ENCODE measurements at regions not wholly inside any gene's neighbourhood (a gene's known extent, or its start where the extent isn't known, plus 50 kb on each side); places are given as distances from the start of the nearest gene placed in this dataset.
A peak's percentile ranks its signal among the peaks of the same experiment; 100 is the strongest.

DNA sequence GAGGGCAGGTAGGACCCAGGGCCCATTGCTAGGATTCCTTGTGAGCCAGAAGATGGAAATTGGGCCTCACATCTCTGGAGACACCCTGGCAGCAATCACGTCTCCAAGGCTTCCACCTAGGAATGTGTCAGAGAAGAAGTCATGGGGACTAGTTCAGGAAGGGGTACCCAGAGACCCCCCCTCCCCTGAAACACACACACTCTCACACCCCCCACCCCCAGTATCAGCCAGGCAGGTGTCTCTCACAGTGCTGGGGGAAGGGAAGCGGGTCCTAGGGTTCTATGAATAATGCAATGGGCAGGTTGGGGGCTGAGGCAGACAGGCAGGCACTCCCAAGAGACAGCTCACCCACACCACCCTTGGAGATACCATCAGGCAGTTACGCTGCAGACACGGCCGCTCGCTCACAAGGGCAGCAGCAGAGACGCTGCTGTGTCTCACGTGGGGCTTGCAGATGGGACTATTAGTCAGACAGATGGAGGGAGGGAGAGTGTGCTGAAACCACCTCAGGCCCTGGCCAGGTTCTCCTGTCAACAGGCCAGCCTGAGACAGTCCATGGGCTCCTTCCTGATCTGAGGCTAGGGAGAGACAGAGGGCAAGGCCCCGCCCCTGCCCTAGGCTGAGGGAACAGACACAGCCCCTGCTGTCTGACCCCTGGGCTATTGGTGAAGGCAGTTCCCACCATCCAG is 134.6 kb downstream of the CYP26B1 start:
- H3K9me3 ChIP-seq (replicated peaks; ENCODE audit: control insufficient read depth, insufficient read depth, low read depth, low read length) = no peaks in the 10 kb centered on the region
- H3K36me3 ChIP-seq (ENCODE audit: control insufficient read depth, insufficient read depth, low read length) = no peaks in the 10 kb centered on the region
- H3K4me2 ChIP-seq (ENCODE audit: insufficient read depth, low read length) = no peak overlapping the region
- no peak overlapping the region for H3K9ac ChIP-seq (ENCODE audit: insufficient read depth in 1 of 2, low read depth in 2 of 2, low read length in 2 of 2)
- FAIRE-seq (no peak), DNase-seq (ENCODE audit: extremely low read depth in 1 of 4, low spot score in 3 of 4) (peak in 1 of 4 experiments; percentile 6), ATAC-seq (no peak; the same call in 1 of the 3 replicates)
- no peak overlapping the region for H2AFZ ChIP-seq (ENCODE audit: low read depth, low read length)
- no peaks in the 10 kb centered on the region; a peak in 2 of 5 replicates for H3K4me1 ChIP-seq (replicated peaks in 1 of 2; ENCODE audit: control insufficient read depth in 2 of 2, insufficient read depth in 2 of 2, low read length in 2 of 2)
- H3K27ac ChIP-seq (ENCODE audit: extremely low read depth, low read depth, low read length) = no peak overlapping the region
- H4K20me1 ChIP-seq (replicated peaks; ENCODE audit: control insufficient read depth, insufficient read depth, low read length) = peaks cover 4% of the 10 kb centered on the region; the same call in 1 of the 2 replicates
- no TSS peak for BruUV-seq (replicated peaks)
- intact Hi-C loops (cut with micrococcal nuclease) = no loop called here
- peaks cover 4 to 25% of the 10 kb centered on the region in 2 experiments; a peak in 4 of 5 replicates for H3K27me3 ChIP-seq (ENCODE audit: control insufficient read depth in 2 of 2, insufficient read depth in 2 of 2, low read length in 2 of 2)
- H3K79me2 ChIP-seq (ENCODE audit: control insufficient read depth, insufficient read depth, low read length) = no peaks in the 10 kb centered on the region
- no peaks in the 10 kb centered on the region for H3K9me1 ChIP-seq (ENCODE audit: control insufficient read depth, insufficient read depth, low read length)
- 5% methylated on average over 8 of the region's 9 CpGs for WGBS (ENCODE audit: insufficient coverage, low coverage, missing lambda C conversion rate)
- no peak overlapping the region for H3K4me3 ChIP-seq
- TF ChIP-seq ZNF121 (CRISPR knock-in tag; conservative IDR thresholded peaks at IDR 0.05) (no peak), HMG20B (CRISPR knock-in tag; IDR thresholded peaks at IDR 0.05) (no peak), FOXP1 (CRISPR knock-in tag; IDR thresholded peaks at IDR 0.05) (no peak), MECOM (CRISPR knock-in tag; IDR thresholded peaks at IDR 0.05) (no peak), ARID1B (IDR thresholded peaks at IDR 0.05) (no peak), ZNF75A (CRISPR knock-in tag; IDR thresholded peaks at IDR 0.05) (no peak), FOSL1 (tag; conservative IDR thresholded peaks at IDR 0.05) (peak; percentile 59; the same call in 1 of the 2 replicates), BHLHE40 (IDR thresholded peaks at IDR 0.05; ENCODE audit: low read length) (peak; percentile 59), NR2F6 (CRISPR knock-in tag; IDR thresholded peaks at IDR 0.05) (no peak), KDM2B (CRISPR knock-in tag; IDR thresholded peaks at IDR 0.05) (no peak)
- TF ChIP-seq, protein P1, sequence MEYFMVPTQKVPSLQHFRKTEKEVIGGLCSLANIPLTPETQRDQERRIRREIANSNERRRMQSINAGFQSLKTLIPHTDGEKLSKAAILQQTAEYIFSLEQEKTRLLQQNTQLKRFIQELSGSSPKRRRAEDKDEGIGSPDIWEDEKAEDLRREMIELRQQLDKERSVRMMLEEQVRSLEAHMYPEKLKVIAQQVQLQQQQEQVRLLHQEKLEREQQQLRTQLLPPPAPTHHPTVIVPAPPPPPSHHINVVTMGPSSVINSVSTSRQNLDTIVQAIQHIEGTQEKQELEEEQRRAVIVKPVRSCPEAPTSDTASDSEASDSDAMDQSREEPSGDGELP (CRISPR knock-in tag; IDR thresholded peaks at IDR 0.05; ENCODE audit: borderline replicate concordance) = no peak
- TF ChIP-seq, protein P2, sequence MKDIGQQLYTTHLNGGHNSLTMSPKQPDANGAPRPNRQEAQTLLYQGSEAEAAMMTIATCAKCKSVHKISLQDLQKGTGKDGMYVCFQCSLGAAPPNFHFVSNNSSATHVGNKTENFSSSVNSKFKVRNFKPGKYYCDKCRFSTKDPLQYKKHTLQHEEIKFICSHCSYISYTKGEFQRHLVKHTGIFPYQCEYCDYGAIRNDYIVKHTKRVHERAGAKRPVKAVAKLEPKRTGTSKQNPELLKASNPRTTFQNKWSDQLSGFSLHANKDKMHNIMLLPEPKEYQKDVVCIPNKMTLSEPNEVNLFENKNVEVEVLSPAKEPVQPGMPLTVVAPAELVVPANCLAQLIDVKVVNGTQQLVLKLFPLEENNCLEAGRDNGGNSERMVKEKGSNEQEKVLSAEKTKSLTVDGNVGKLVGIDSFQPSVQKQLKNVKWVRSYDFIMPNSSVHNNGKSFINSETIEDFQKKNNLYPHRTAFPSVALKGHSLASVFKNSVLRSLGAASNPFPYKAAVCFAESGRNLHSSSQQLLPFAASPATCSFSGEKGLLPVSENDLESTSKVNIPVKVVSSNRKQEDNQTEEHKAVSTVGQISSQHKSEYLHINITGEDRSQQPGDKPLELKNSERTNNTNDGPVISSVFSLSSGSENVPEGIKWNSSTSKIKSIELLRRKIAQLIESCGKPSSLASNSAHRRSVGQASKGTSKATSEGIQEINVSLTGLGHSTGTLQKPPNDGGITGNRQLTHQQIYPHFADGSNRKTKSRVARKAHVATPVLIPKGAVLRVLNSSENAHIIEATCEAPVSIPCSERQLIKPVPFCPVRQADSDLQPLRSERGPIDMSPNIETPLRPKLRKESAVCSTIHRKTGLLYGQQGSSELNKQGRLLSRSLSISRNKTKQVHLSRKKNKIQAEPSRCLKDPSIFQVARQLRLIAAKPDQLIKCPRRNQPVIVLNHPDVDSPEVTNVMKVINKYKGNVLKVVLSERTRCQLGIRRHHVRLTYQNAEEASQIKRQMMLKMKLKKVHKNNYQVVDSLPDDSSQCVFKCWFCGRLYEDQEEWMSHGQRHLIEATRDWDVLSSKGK (CRISPR knock-in tag; IDR thresholded peaks at IDR 0.05) = no peak
- TF ChIP-seq, protein P3, sequence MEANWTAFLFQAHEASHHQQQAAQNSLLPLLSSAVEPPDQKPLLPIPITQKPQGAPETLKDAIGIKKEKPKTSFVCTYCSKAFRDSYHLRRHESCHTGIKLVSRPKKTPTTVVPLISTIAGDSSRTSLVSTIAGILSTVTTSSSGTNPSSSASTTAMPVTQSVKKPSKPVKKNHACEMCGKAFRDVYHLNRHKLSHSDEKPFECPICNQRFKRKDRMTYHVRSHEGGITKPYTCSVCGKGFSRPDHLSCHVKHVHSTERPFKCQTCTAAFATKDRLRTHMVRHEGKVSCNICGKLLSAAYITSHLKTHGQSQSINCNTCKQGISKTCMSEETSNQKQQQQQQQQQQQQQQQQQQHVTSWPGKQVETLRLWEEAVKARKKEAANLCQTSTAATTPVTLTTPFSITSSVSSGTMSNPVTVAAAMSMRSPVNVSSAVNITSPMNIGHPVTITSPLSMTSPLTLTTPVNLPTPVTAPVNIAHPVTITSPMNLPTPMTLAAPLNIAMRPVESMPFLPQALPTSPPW (CRISPR knock-in tag; IDR thresholded peaks at IDR 0.05) = peak; percentile 45; the same call in 1 of the 2 replicates
- POLR2A ChIA-PET = interaction anchor here (0.7 kb wide), 1 partner anchor 1232 kb away, joined by 3 read pairs; no protein-coding TSS in a partner anchor
- CTCF ChIA-PET (ENCODE audit: low intra/inter-chr PET ratio) = no interaction called here
- in situ Hi-C loops (cut with MboI) = no loop called here

All from K562 (cell line).